ENCODE measurements at regions not wholly inside any gene's neighbourhood (a gene's known extent, or its start where the extent isn't known, plus 50 kb on each side); places are given as distances from the start of the nearest gene placed in this dataset.

DNA sequence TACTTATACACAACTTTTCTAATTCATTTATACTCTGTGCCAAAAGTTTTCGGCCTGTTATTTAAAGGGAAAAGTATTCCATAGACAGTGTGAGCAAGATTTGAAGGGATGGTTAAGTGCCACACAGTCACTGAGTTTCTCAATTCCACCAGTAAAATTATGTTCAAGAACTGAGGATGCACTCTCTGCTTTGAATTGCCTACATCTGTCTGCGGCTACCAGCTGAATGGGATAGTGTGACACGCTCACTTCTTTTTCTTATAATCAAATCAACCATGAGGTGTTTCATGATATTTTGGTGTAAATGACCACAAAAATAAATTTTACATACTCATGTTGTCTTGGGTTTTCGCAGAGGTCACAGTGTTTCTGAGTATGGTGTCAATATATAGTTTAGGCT is 218.4 kb upstream of the TMEM161B start:
- DNase-seq (ENCODE audit: low read depth in 2 of 2): no peak
- Histone ChIP-seq H4K20me1 (ENCODE audit: control insufficient read depth, extremely low read depth, insufficient read depth, low read length) (no peaks in the 10 kb centered on the region), H3K9ac (ENCODE audit: insufficient read depth, low read length) (no peak overlapping the region)

DNA sequence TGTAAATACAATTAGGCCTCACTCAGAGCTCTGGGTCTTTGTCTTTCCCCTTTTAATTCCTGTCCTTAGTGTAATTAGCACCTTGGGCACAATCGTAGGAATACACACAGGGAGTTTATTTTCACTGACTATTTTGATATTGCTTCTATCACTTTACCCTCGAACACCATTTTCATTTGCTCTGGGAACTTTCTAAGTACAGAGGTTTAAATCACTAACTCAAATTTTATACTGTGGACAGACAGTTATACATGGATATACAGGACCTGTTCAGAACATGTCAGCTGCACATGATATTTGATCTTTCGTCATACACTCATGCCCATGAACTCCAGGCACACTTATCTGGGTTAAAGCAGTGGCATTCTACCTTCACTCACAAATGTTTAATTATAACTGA is 217.8 kb upstream of the TMEM161B start:
- no peak for DNase-seq (ENCODE audit: low read depth in 2 of 2)
- H3K4me2 ChIP-seq (ENCODE audit: extremely low read depth, insufficient read depth, low read length): no peak overlapping the region
- H3K9me3 ChIP-seq (ENCODE audit: control insufficient read depth, insufficient read depth, low read depth, low read length): no peaks in the 10 kb centered on the region
- no peaks in the 10 kb centered on the region for H3K36me3 ChIP-seq (ENCODE audit: control insufficient read depth, insufficient read depth, low read length)
- H3K4me3 ChIP-seq (replicated peaks in 1 of 4; ENCODE audit: control extremely low read depth in 1 of 4, insufficient read depth in 1 of 4, low read depth in 3 of 4, low read length in 4 of 4): no peak overlapping the region
- no peak overlapping the region for H3K27ac ChIP-seq (ENCODE audit: insufficient read depth, low read length)
- no peak overlapping the region for H2AFZ ChIP-seq (ENCODE audit: low read length)
- H3K27me3 ChIP-seq (ENCODE audit: control insufficient read depth, insufficient read depth, low read length): no peaks in the 10 kb centered on the region
- no peaks in the 10 kb centered on the region for H3K4me1 ChIP-seq (ENCODE audit: control insufficient read depth, extremely low read depth, insufficient read depth, low read length)
- no peak for TF ChIP-seq EZH2 (IDR thresholded peaks at IDR 0.05; ENCODE audit: low read length, missing control alignments)
- TF ChIP-seq, protein P1, sequence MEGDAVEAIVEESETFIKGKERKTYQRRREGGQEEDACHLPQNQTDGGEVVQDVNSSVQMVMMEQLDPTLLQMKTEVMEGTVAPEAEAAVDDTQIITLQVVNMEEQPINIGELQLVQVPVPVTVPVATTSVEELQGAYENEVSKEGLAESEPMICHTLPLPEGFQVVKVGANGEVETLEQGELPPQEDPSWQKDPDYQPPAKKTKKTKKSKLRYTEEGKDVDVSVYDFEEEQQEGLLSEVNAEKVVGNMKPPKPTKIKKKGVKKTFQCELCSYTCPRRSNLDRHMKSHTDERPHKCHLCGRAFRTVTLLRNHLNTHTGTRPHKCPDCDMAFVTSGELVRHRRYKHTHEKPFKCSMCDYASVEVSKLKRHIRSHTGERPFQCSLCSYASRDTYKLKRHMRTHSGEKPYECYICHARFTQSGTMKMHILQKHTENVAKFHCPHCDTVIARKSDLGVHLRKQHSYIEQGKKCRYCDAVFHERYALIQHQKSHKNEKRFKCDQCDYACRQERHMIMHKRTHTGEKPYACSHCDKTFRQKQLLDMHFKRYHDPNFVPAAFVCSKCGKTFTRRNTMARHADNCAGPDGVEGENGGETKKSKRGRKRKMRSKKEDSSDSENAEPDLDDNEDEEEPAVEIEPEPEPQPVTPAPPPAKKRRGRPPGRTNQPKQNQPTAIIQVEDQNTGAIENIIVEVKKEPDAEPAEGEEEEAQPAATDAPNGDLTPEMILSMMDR (conservative IDR thresholded peaks at IDR 0.05 in 1 of 2, IDR thresholded peaks at IDR 0.05 in 1 of 2; ENCODE audit: low read depth in 1 of 2, low read length in 2 of 2): no peak
- H3K79me2 ChIP-seq (ENCODE audit: control insufficient read depth, insufficient read depth, low read length): no peaks in the 10 kb centered on the region
- H4K20me1 ChIP-seq (ENCODE audit: control insufficient read depth, extremely low read depth, insufficient read depth, low read length): no peaks in the 10 kb centered on the region
- H3K9ac ChIP-seq (ENCODE audit: insufficient read depth, low read length): no peak overlapping the region

More for the DNA sequence above, 218.4 kb upstream of the TMEM161B start:
- Histone ChIP-seq H3K4me1 (ENCODE audit: control insufficient read depth, extremely low read depth, insufficient read depth, low read length) (no peaks in the 10 kb centered on the region), H3K27ac (ENCODE audit: insufficient read depth, low read length) (no peak overlapping the region), H3K36me3 (ENCODE audit: control insufficient read depth, insufficient read depth, low read length) (no peaks in the 10 kb centered on the region), H3K4me2 (ENCODE audit: extremely low read depth, insufficient read depth, low read length) (no peak overlapping the region), H3K9me3 (ENCODE audit: control insufficient read depth, insufficient read depth, low read depth, low read length) (no peaks in the 10 kb centered on the region), H2AFZ (ENCODE audit: low read length) (no peak overlapping the region), H3K79me2 (ENCODE audit: control insufficient read depth, insufficient read depth, low read length) (no peaks in the 10 kb centered on the region), H3K27me3 (ENCODE audit: control insufficient read depth, insufficient read depth, low read length) (no peaks in the 10 kb centered on the region), H3K4me3 (replicated peaks in 1 of 4; ENCODE audit: control extremely low read depth in 1 of 4, insufficient read depth in 1 of 4, low read depth in 3 of 4, low read length in 4 of 4) (no peak overlapping the region)
- TF ChIP-seq, protein P1 (conservative IDR thresholded peaks at IDR 0.05 in 1 of 2, IDR thresholded peaks at IDR 0.05 in 1 of 2; ENCODE audit: low read depth in 1 of 2, low read length in 2 of 2): no peak
- no peak for TF ChIP-seq EZH2 (IDR thresholded peaks at IDR 0.05; ENCODE audit: low read length, missing control alignments)

DNA sequence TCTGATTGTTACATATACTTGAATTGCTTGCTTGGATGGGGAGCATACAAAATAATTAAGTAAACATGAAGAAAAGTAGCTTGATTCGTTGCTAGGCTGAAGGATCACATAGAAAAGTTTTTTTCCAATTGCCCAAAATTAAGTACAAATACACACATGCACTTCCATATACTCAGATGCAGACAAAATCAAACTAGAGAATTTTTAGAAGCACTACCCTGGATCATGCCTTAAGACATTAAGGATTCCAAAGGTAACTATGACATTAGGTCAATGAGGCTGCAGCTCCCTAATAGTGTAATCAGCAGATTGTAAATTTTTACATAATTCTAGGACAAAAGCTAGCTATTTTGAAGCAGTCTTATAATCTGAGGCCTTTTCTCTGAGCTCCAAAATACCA is 216.9 kb upstream of the TMEM161B start:
- H3K27ac ChIP-seq (ENCODE audit: insufficient read depth, low read length): no peak overlapping the region
- H3K27me3 ChIP-seq (ENCODE audit: control insufficient read depth, insufficient read depth, low read length): no peaks in the 10 kb centered on the region
- H2AFZ ChIP-seq (ENCODE audit: low read length): no peak overlapping the region
- no peaks in the 10 kb centered on the region for H3K79me2 ChIP-seq (ENCODE audit: control insufficient read depth, insufficient read depth, low read length)
- no peaks in the 10 kb centered on the region for H3K4me1 ChIP-seq (ENCODE audit: control insufficient read depth, extremely low read depth, insufficient read depth, low read length)
- H3K9ac ChIP-seq (ENCODE audit: insufficient read depth, low read length): no peak overlapping the region
- H3K36me3 ChIP-seq (ENCODE audit: control insufficient read depth, insufficient read depth, low read length): no peaks in the 10 kb centered on the region
- no peak overlapping the region for H3K4me2 ChIP-seq (ENCODE audit: extremely low read depth, insufficient read depth, low read length)
- H3K9me3 ChIP-seq (ENCODE audit: control insufficient read depth, insufficient read depth, low read depth, low read length): no peaks in the 10 kb centered on the region
- no peaks in the 10 kb centered on the region for H4K20me1 ChIP-seq (ENCODE audit: control insufficient read depth, extremely low read depth, insufficient read depth, low read length)
- no peak for TF ChIP-seq EZH2 (IDR thresholded peaks at IDR 0.05; ENCODE audit: low read length, missing control alignments)
- TF ChIP-seq, protein P1 (conservative IDR thresholded peaks at IDR 0.05 in 1 of 2, IDR thresholded peaks at IDR 0.05 in 1 of 2; ENCODE audit: low read depth in 1 of 2, low read length in 2 of 2): no peak
- H3K4me3 ChIP-seq (replicated peaks in 1 of 4; ENCODE audit: control extremely low read depth in 1 of 4, insufficient read depth in 1 of 4, low read depth in 3 of 4, low read length in 4 of 4): no peak overlapping the region
- no peak for DNase-seq (ENCODE audit: low read depth in 2 of 2)

All from fibroblast of lung (primary cell).